K562 (cell line): ENCODE measurements at regions not wholly inside any gene's neighbourhood (a gene's known extent, or its start where the extent isn't known, plus 50 kb on each side); places are given as distances from the start of the nearest gene placed in this dataset.

Experiments
- BCOR ChIP-seq: fragments of 450-650 bp; IDR thresholded peaks from 2 replicates; pipeline ENCODE4 v1.6.1; 2016
- CC2D1A ChIP-seq: fragments of 450-650 bp; IDR thresholded peaks from 2 replicates; pipeline ENCODE4 v1.6.1; 2017; ENCODE audit warnings: mild to moderate bottlenecking
- FOXM1 ChIP-seq, 2 experiments: fragments of 450-650 bp in 1 of 2; sonication (generic) in 1 of 2; formaldehyde crosslinking in 1 of 2; IDR thresholded peaks; 2 replicates each; pipeline versions ENCODE4 v1.6.1 to v1.9.0; 2017 to 2022; ENCODE audit warnings: low read depth in 2 of 2, mild to moderate bottlenecking in 2 of 2, missing genetic modification reagents in 1 of 2, moderate library complexity in 1 of 2
- JUN ChIP-seq, 2 experiments: sonication (generic) in 1 of 2; formaldehyde crosslinking in 1 of 2; IDR thresholded peaks; 2 replicates each; pipeline versions ENCODE4 v1.6.1 to v1.8.0; 2012 to 2022; ENCODE audit warnings: borderline replicate concordance in 2 of 2, mild to moderate bottlenecking in 2 of 2, improper control_type of control experiment in 1 of 2, low read depth in 1 of 2, low read length in 1 of 2, missing genetic modification reagents in 1 of 2
- POLR2A ChIP-seq: fragments of 450-650 bp; conservative IDR thresholded peaks from 2 replicates; pipeline ENCODE4 v1.6.1; 2016
- ZNF184 ChIP-seq: sonication (generic); formaldehyde crosslinking; IDR thresholded peaks from 2 replicates; pipeline ENCODE4 v1.5.0; 2020; ENCODE audit warnings: missing genetic modification reagents
- ZNF384 ChIP-seq: IDR thresholded peaks from 2 replicates; pipeline ENCODE4 v1.6.1; 2012; ENCODE audit warnings: low read depth, low read length, improper control_type of control experiment
- ZNF589 ChIP-seq: fragments of 200-800 bp; sonication (Bioruptor generic); IDR thresholded peaks from 2 replicates; pipeline ENCODE4 v1.6.1; 2016; ENCODE audit warnings: low read depth, missing genetic modification characterization, missing compliant biosample characterization
- TF ChIP-seq, protein P1 (sequence below), 3 experiments: IDR thresholded peaks in 2 of 3; conservative IDR thresholded peaks in 1 of 3; 2 replicates each; pipeline ENCODE4 v1.5.1; 2011 to 2012; ENCODE audit warnings: low read length in 3 of 3, mild to moderate bottlenecking in 3 of 3, control low read depth in 2 of 3, improper control_type of control experiment in 1 of 3, inconsistent platforms in 1 of 3, low read depth in 1 of 3, mixed read lengths in 1 of 3, moderate library complexity in 1 of 3; ENCODE audit not compliant: insufficient read depth in 2 of 3
- TF ChIP-seq, protein P2 (sequence below): sonication (generic); formaldehyde crosslinking; IDR thresholded peaks from 2 replicates; pipeline ENCODE4 v1.8.1; 2023; ENCODE audit warnings: mild to moderate bottlenecking, missing genetic modification reagents

DNA sequence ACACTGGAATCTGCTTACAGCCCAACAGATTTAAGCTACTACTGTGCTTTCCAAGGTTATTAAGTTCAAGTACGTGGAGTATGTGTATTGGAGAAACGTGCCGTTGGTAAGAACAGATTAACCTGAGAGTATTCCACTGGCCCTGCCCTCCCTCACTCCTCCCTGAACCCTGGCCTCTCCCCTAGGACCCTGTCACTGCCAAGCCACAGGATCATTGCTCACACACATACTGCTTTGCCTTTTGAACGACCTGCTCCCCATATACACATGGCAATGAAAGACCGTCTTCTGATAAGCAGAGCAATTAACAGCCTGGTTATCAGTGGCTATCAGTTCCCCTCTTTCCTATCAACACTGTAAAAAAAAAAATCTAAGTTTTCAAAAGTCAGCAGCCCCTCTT lies 458.9 kb upstream of the DYNLRB2 start:
- TF ChIP-seq POLR2A: no peak
- TF ChIP-seq BCOR: no peak
- TF ChIP-seq JUN (IDR thresholded peaks at IDR 0.05; ENCODE audit: borderline replicate concordance, low read depth, low read length): no peak
- TF ChIP-seq JUN (CRISPR knock-in tag; IDR thresholded peaks at IDR 0.05; ENCODE audit: borderline replicate concordance): no peak
- TF ChIP-seq, protein P1, sequence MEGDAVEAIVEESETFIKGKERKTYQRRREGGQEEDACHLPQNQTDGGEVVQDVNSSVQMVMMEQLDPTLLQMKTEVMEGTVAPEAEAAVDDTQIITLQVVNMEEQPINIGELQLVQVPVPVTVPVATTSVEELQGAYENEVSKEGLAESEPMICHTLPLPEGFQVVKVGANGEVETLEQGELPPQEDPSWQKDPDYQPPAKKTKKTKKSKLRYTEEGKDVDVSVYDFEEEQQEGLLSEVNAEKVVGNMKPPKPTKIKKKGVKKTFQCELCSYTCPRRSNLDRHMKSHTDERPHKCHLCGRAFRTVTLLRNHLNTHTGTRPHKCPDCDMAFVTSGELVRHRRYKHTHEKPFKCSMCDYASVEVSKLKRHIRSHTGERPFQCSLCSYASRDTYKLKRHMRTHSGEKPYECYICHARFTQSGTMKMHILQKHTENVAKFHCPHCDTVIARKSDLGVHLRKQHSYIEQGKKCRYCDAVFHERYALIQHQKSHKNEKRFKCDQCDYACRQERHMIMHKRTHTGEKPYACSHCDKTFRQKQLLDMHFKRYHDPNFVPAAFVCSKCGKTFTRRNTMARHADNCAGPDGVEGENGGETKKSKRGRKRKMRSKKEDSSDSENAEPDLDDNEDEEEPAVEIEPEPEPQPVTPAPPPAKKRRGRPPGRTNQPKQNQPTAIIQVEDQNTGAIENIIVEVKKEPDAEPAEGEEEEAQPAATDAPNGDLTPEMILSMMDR (IDR thresholded peaks at IDR 0.05 in 2 of 3, conservative IDR thresholded peaks at IDR 0.05 in 1 of 3; ENCODE audit: insufficient read depth in 2 of 3, low read depth in 1 of 3, low read length in 3 of 3): no peak
- TF ChIP-seq FOXM1 (IDR thresholded peaks at IDR 0.05; ENCODE audit: low read depth): no peak
- TF ChIP-seq FOXM1 (CRISPR knock-in tag; IDR thresholded peaks at IDR 0.05; ENCODE audit: low read depth): no peak
- TF ChIP-seq ZNF589 (CRISPR knock-in tag): no peak
- TF ChIP-seq CC2D1A: no peak
- no peak for TF ChIP-seq ZNF384
- no peak for TF ChIP-seq ZNF184 (CRISPR knock-in tag)
- TF ChIP-seq, protein P2, sequence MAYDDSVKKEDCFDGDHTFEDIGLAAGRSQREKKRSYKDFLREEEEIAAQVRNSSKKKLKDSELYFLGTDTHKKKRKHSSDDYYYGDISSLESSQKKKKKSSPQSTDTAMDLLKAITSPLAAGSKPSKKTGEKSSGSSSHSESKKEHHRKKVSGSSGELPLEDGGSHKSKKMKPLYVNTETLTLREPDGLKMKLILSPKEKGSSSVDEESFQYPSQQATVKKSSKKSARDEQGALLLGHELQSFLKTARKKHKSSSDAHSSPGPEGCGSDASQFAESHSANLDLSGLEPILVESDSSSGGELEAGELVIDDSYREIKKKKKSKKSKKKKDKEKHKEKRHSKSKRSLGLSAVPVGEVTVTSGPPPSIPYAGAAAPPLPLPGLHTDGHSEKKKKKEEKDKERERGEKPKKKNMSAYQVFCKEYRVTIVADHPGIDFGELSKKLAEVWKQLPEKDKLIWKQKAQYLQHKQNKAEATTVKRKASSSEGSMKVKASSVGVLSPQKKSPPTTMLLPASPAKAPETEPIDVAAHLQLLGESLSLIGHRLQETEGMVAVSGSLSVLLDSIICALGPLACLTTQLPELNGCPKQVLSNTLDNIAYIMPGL (CRISPR knock-in tag): no peak
